HCEC 1CT (cell line): ENCODE measurements at regions not wholly inside any gene's neighbourhood (a gene's known extent, or its start where the extent isn't known, plus 50 kb on each side); places are given as distances from the start of the nearest gene placed in this dataset.
A peak's percentile ranks its signal among the peaks of the same experiment; 100 is the strongest.

Experiments used
- DNase-seq: peaks from one replicate; pipeline ENCODE4 v3.0.0-alpha.2; 2017

DNA sequence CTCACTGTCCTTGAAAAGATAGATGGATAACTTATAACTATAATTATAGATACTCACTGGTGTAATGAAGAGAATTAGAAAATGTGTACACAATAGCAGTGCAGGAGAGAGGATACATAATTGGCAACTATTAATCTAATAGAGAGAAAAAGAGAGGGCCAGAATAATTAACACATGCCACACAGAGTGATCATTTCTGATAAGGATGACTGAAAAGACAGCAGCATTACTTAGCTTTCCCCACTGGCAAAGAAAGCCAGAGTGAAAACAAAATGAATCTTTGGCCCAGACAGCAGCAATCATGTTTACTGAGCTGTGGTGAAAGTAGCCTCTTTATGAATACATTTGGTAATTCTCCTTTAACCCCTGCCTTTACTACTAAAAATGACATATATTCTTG, 493.3 kb upstream of the ROBO1 start:
- no peak for DNase-seq

DNA sequence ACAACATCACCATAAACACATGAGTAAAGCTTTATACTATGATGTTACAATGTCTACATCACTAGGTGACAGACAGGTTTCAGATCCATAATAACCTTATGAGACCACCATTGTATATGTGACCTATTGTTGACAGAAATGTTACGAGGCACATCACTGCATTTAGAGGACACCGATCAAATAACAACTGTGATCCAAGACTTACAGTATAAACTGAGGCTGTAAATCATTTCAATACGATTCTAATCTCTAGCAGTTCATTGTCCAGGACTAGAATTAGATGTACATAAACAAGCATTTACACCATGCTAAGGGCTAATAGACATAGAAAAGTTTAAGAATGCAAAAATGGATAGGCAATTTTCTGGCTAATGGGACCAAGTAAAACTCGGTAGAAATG, 491.9 kb upstream of the ROBO1 start:
- no peak for DNase-seq

DNA sequence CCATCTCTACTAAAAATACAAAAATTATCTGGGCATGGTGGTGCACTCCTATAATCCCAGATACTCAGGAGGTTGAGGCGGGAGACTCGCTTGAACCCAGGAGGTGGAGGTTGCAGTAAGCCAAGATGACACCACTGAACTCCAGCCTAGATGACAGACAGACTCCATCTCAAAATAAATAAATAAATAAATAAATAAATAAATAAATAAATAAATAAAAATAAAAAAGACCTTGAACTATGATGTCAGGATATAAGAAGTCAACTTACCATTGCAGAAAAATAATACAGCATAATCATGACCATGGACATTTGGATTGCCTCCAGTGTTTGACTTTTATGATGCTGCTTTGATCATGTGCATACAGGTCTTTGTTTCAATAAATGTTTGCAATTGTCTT, 484.3 kb upstream of the ROBO1 start:
- DNase-seq = no peak

DNA sequence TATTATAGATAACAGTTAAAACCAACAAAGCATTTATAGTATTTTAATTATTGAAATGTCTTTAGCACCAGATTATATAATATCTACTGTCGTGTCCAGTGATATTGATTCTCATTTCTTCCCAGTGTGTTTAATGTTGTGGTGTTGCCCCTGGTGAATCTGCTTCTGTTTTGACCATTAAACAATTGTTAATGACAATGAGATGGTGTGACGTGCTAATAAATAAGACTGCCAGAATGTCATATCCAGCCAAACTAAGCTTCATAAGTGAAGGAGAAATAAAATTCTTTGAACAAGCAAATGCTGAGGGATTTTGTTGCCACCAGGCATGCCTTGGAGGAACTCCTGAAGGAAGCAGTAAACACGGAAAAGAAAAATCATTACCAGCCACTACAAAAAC, 480.0 kb upstream of the ROBO1 start:
- DNase-seq = no peak

DNA sequence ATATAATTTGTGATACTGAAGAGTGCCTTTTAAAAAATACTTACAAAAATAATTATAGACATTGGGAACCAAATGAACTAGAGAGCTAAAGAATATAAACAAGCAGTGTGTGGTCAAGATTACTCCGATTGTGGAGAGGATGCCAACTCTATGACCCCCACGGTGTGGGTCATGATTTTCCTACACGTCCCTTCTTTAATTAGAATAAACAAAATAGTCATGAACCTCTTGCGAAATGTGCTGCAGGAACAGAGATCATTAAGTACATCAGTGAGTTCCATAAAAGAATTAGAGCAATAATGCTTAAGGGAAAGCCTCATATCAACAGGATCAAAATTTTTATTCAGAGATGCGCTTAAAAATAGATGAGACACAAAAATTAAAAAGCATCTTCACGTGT, 476.6 kb upstream of the ROBO1 start:
- peak; percentile 12 for DNase-seq

DNA sequence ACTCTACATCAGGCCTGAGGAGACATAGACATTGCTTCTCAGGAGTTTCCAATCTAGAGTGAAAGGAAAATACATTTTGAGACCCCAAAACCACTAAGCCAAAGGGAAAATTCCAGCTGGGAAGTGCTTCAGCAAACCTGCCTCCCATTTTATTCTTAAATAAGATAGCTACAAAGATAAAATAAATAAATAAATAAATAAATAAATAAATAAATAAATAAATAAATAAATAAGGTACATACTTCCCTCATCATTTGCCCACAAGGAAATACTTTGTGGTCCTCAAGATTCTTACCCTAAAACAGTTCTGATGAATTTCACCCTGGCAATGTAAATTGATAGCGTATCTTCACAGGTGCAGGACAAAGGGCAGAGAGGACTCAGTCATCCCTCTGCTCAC, 474.0 kb upstream of the ROBO1 start:
- DNase-seq = no peak

DNA sequence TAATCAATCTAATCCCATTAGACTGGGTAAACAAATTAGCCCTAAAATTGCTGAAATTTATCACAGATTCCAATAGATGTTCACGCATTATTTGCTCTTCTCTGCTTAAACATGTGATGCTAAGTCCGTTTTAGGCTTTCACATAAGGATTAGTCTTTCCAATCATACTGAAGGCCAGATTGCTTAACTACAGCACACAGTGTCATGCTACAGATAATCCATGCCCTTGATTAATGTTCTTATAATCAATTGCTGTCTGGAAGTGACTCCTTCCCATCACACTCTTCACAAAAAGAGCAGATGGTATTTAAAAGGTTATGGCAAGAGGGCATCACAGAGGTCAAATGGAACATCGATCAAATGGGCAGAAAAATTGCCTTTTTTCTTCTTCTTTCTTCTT, 471.5 kb upstream of the ROBO1 start:
- no peak for DNase-seq

DNA sequence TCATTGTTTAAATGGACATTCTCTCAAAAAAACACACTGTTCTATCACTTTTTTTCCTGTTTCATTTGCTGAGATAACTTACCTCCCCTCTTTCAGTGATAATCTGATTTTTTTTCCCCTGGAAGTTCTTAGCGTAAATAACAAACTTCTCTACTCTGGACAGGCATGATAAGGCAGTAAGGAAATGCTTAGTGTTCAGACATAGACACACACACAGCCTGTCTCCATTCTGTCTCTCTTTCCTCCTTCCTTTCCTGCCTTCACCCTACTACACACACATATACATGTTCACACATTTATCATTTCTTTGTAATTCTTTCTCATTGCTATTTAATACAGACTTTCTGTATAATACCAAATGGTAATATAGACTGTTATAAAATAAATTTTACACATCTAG, 470.8 kb upstream of the ROBO1 start:
- no peak for DNase-seq

DNA sequence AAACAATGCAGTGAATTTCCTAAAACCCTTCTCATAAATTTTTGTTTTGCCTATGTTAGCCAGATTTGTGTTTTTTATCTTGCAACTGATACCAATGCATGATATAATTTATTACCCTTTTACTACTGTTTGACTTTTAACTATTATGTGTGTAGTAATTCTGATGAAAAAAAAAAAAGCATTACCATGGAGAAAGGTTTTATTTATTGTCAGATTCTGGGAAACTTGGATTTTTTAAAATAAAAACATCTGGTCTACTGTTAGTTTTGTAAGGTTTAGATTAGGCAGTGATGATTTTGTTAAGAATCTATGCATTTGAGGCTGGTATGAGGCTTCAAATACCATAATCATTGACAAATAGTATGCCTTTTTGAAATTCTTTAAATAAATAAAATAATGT, 470.4 kb upstream of the ROBO1 start:
- no peak for DNase-seq

DNA sequence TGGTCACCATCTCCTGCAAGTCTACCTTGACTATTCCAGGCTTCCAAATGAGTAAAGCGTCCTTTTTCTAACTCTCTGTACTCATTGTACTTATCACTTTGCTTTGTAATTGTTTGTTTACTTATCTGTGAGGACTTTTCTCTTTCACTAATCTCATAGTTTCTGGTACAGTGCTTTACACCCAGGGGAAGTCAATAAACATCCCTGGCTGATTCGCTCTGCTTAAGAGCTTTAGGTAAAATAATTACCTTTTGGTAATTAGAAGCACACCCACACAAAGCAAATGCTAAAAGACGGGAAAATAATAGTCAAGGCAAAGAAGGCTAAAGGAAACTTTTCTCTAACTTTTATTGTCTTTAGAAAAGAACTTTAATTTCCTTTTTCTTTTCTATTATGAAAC, 466.9 kb upstream of the ROBO1 start:
- DNase-seq = no peak

DNA sequence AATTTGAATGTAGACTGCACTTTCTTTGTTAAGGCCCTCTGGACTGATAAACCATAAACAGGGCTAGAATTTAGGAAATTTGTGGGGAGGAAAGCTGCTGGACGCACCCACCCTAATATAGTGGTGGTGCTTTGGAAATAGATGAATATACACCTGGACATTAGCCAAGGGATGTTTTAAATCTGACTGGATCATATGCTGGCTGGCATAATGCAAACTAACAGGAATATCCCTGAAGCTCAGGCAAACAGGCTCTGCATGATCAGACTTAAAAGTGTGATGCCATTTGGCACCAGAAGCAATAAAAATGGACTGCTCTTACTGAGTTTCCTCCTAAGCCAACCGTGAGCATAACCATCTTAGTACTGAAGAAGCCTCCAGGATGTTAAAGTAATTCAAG, 465.8 kb upstream of the ROBO1 start:
- DNase-seq = peak; percentile 5

DNA sequence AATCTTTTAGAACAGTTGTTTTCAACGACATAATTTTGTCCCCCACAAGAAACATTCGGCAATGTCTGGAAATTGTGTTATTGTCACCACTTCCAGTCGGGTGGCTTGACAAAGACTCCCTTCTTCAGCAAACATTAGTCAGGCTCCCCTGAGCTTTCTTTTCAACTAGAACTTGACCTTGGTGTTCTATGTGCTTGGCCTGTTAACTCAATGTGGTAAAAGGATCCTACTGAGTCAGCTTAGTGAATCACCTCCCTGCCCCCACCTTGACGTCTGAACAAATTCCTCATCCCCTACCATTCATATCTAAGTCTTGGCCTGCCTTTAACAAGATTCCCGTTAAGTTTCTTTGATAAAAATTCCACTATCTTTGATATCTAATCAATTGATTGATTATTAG, 465.0 kb upstream of the ROBO1 start:
- DNase-seq = peak; percentile 71

DNA sequence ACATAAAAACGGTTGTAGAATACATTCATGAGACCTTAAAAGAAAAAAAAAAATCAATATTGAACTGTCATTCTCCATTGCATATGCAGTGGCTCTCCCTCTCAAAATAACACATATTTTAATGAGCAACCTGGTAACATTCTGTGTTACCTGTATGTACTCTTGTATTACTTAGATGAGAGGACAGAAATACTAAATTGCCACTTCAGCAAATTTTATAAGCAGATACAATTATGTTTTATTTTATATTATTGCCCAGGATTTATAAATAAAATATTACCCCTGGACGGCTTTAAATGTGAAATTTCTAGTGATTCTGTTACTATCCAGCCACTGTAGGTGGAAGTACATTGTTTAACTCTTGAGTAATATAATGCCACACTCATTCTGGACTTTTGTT, 463.2 kb upstream of the ROBO1 start:
- DNase-seq = no peak

DNA sequence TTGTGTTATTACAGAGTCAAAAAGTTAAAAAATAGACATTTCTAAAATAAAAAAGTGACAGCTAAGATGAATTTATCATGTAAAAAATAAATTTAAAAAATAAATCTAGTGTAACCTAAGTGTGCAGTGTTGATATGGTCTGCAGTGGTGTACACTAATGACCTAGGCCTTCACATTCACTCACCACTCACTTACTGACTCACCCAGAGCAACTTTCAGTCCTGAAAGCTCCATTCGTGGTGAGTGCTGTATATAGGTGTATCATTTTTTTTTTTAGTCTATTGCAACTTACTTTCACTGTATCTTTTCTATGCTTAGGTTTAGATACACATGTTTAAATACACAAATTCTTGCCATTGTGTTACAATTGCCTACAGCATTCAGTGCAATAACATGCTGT, 459.4 kb upstream of the ROBO1 start:
- no peak for DNase-seq

DNA sequence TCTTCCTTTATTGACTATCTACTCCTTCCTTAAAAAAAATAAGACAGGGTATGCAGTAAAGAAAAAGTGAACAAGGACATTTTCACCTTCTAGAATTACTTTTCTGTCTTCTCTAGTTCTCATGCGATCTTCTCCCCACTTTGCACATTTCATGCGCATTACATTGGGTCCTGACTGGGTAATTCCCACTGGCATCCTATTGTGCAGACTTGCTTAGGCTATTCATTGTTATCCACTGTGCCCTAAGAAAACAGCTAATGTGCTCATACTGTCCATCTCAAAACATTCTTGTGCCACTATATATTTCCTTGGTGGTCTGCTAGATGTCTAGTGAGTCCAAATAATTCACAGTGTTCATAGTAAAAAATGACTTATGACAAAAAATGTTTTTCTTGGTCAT, 447.4 kb upstream of the ROBO1 start:
- DNase-seq = no peak

DNA sequence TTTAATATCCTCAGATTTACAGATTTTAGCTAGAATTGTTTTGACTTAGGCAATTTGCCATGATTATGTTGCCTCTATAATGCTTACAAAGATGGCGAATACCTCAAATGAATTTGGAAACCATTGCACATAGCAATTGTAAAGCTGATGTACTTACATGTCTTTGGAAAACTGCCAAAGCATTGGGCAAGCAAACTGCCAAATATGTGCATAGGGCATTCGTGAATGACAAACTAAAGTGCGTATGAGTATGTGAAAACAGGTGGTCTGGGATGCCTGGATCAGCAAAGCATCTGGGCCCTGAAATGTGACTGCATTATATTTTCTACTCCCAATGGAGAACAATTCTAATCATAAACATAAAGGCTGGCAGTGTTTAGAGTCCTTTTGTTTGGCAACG, 445.3 kb upstream of the ROBO1 start:
- no peak for DNase-seq

DNA sequence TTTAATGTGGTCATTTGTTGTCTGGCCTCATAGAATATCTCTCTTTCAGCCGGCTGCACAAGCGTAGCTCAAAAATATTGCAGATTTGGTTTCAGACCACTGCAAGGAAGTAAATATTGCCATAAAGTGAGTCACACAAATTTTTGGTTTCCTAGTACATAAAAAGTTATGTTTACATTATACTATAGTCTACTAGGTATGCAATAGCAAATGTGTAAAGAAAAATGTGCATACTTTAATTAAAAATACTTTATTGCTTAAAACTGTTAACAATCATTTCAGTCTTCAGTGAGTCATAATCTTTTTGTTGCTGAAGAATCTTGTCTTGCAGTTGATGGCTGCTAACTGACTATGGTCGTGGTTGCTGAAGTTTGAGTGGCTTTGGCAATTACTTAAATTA, 425.1 kb upstream of the ROBO1 start:
- DNase-seq = no peak

DNA sequence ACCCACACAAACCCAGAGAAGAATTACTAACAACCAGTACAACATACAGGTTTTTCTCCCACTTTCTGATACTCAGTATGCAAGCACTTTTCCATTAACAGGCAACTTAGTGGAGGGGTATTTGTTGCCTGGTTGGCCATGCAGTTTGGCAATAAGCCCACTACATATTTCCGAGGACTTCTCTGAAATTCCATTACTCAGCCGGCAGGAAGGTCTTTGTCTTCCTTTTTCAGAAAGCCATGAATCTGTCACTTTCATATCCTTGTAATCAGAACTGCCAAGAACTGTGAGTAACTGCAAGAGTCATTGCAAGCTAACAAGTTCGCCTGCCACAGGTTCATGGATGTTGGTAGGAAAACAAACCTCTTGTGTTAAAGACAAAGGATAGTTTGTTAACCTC, 422.3 kb upstream of the ROBO1 start:
- DNase-seq = peak; percentile 5

DNA sequence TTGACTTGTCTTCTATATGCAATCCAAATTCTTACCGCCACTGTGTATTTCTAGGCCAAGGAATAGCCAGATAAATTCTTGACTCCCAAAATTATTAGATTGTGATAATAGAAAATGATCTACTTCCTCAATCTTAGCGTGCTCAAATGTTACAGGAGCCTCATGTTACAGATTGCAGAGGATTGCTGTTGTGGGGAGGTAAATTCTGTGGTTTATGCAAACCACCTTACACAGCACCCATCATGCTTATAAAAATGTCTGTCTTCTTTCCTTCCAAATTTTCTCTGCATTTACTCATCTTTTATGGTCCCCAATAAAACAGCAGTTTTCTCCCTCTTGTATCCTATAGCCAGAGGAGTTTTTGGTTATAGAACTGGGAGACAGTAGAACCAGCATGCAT, 420.2 kb upstream of the ROBO1 start:
- DNase-seq = no peak

DNA sequence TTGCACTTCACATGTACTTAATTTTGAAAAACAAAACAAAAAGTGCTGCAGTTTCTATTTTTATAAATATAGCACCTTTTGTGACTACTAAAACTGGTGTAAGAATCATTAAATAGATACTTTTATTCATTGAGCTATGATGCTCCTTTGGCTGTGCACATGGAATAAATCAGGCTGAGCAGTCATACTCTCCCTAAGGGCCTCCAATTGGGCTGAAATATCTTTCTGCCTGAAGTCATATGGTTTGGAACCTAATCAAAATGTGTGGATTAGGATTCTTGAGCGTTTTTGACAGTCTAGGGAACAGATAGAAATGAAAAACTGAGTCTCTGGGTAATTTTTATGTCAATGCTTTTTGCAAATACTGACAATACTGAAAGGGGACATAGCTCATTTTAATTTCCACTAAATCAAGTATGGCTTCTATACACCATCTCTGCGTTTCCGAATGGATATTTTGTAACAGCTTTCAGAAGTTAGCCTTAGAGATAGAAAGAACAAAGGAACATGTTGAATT, 392.2 kb upstream of the ROBO1 start:
- DNase-seq = no peak

DNA sequence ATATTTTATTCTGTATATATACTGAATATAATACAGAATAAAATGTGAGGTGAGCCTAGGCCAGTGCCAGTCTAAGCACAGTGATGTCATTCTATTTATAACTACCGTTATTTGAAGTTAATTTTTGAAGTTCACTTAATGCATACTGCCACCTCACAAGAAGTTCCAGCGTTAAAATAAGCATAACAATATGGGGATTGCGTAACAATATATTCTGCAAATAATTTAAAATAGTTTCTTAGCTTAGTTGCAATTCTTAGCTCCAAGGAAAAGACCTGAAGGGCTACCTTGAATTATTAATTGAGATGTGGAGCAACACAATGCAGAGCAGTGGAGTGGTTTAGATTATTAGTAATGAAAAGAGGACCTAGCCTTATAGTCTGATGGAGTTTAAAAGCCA, 390.5 kb upstream of the ROBO1 start:
- DNase-seq = no peak

DNA sequence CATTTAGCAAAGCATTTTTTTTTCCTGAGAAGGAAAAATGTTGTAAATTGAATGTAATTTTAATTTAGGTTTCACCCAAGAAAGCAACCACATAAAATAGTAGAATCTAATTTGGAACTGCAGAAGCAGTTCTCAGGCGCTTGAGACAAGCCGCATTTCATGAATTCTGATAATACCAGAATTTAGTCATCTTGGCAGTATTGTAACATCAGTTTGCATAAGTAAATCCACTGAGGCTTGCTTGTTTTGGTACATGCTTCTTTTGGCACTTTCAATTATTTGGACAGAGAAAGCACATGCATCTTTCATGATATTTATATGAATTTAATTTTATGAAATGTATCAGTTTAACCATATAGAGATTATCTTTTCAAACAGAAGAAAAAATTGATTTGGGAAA, 389.7 kb upstream of the ROBO1 start:
- no peak for DNase-seq

DNA sequence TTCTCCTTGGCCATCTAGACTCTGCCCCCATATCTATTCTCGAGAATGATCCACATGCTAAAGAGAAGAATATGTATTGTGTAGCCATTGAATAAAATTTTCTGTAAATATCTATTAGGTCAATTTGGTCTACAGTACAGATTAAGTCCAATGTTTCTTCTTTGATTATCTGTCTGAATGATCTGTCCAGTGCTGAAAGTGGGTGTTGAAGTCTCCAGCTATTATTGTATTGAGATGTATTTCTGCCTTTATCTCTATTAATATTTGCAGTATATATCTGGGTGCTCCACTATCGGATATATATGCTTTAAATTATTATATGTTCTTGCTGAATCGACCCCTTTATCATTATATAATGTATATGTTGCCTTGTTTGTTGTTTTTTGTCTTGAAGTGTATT, 384.9 kb upstream of the ROBO1 start:
- no peak for DNase-seq

DNA sequence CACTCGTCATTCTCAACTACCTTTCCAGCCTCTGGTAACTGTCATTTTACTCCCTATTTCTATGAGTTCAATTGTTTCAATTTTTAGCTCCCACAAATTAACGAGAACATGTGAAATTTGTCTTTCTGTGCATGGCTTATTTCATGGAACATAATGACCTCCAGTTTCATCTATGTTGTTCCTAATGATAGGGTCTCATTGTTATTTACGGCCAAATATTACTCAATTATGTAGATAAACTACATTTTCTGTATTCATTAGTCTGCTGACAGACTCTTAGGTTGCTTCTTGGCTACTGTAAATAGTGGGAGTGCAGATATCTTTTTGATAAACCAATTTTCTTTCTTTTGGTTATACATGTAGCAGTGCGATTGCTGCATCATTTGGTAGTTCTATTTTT, 374.9 kb upstream of the ROBO1 start:
- no peak for DNase-seq

DNA sequence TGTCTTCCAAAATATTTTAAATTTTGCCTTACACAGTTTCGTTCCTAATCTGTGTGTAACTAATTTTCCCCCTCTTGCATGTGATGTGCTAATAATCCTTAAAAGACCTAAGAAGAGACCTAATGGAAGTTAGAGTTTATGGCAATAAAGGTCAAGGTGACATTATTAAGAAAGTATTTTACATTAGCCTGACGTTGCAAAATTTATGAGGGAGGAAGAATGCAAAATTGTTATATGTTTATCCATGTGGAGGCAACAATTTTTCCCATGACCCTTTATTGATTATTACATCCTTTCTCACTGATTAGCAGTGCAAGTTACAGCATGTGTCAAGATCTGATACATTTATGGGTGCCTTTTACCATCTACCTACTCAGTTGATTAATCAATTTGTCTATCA, 373.8 kb upstream of the ROBO1 start:
- DNase-seq = no peak

DNA sequence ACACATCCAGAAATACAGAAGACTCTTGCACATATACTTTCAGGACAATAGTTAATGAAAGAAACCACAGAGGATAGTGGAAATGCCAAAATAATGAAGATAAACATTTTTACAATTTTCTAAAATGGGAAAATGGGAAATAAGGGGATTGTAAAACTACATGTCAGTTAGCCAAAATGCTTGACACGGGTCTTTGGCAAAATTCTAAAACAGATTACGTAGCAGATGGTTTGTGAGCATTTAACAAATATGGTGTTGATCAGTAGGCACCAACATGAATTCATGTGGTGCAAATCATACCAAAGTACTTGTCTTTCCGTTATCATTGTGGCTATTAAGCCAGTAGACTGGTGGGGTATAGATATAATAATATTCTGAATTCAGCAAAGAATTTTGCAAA, 348.5 kb upstream of the ROBO1 start:
- no peak for DNase-seq
